ENCODE measurements at regions not wholly inside any gene's neighbourhood (a gene's known extent, or its start where the extent isn't known, plus 50 kb on each side); places are given as distances from the start of the nearest gene placed in this dataset.
"Not testable (repeated sequence)": the region's sequence is repeated elsewhere in the genome, so short reads cannot be mapped to it uniquely, and the experiment has no call there.

- H3K9me3 ChIP-seq (ENCODE audit: low read depth, low read length, poor library complexity, severe bottlenecking); intact Hi-C loops (cut with micrococcal nuclease; ENCODE audit: unreplicated experiment); H3K27me3 ChIP-seq (replicated peaks; ENCODE audit: insufficient read depth, low read depth, low read length, poor library complexity); H3K4me1 ChIP-seq (ENCODE audit: insufficient read depth, low read length, poor library complexity, severe bottlenecking); H3K36me3 ChIP-seq (ENCODE audit: insufficient read depth, low read length, poor library complexity, severe bottlenecking); BruUV-seq (replicated peaks); POLR2A ChIA-PET (ENCODE audit: low non-redundant PET); CTCF ChIA-PET; H3K27ac ChIP-seq (ENCODE audit: low read depth, low read length, poor library complexity, severe bottlenecking): not testable (repeated sequence)
- DNase-seq (ENCODE audit: low spot score) = peak; percentile 67
- H3K4me3 ChIP-seq (ENCODE audit: low read depth, low read length, poor library complexity, severe bottlenecking) = peak overlapping the region; percentile 47
Measured at GRCh38 chr10:46786518-46787320, 124.5 kb upstream of the PTPN20 start.

- BruUV-seq (replicated peaks) = TSS peak; percentile 37
- H3K36me3 ChIP-seq (ENCODE audit: insufficient read depth, low read length, poor library complexity, severe bottlenecking) = no peaks in the 10 kb centered on the region
- H3K27me3 ChIP-seq (replicated peaks; ENCODE audit: insufficient read depth, low read depth, low read length, poor library complexity) = no peaks in the 10 kb centered on the region
- H3K9me3 ChIP-seq (ENCODE audit: low read depth, low read length, poor library complexity, severe bottlenecking) = no peaks in the 10 kb centered on the region
- ChIA-PET POLR2A (ENCODE audit: low non-redundant PET) (no interaction called here), CTCF (no interaction called here)
- H3K4me3 ChIP-seq (ENCODE audit: low read depth, low read length, poor library complexity, severe bottlenecking) = peak overlapping the region; percentile 47
- TF ChIP-seq CTCF (conservative IDR thresholded peaks at IDR 0.05; ENCODE audit: low read depth, low read length) = no peak
- no peak for TF ChIP-seq EZH2 (IDR thresholded peaks at IDR 0.05; ENCODE audit: borderline replicate concordance, low read depth, low read length, poor library complexity, severe bottlenecking)
- intact Hi-C loops (cut with micrococcal nuclease; ENCODE audit: unreplicated experiment) = no loop called here
- no peaks in the 10 kb centered on the region for H3K4me1 ChIP-seq (ENCODE audit: insufficient read depth, low read length, poor library complexity, severe bottlenecking)
- no peak overlapping the region for H3K27ac ChIP-seq (ENCODE audit: low read depth, low read length, poor library complexity, severe bottlenecking)
- peak; percentile 18 for DNase-seq (ENCODE audit: low spot score)
Measured at GRCh38 chr10:46787321-46787615, 124.0 kb upstream of the PTPN20 start.

- H3K36me3 ChIP-seq (ENCODE audit: insufficient read depth, low read length, poor library complexity, severe bottlenecking); BruUV-seq (replicated peaks); intact Hi-C loops (cut with micrococcal nuclease; ENCODE audit: unreplicated experiment); DNase-seq (ENCODE audit: low spot score); H3K9me3 ChIP-seq (ENCODE audit: low read depth, low read length, poor library complexity, severe bottlenecking); H3K4me1 ChIP-seq (ENCODE audit: insufficient read depth, low read length, poor library complexity, severe bottlenecking); H3K27me3 ChIP-seq (replicated peaks; ENCODE audit: insufficient read depth, low read depth, low read length, poor library complexity); CTCF ChIA-PET; H3K27ac ChIP-seq (ENCODE audit: low read depth, low read length, poor library complexity, severe bottlenecking); H3K4me3 ChIP-seq (ENCODE audit: low read depth, low read length, poor library complexity, severe bottlenecking); POLR2A ChIA-PET (ENCODE audit: low non-redundant PET): not testable (repeated sequence)
Measured at GRCh38 chr10:46792657-46793357, 118.4 kb upstream of the PTPN20 start.

GRCh38 chr10:46796351-46796750 lies 114.9 kb upstream of the PTPN20 start:
- DNase-seq (ENCODE audit: low spot score); intact Hi-C loops (cut with micrococcal nuclease; ENCODE audit: unreplicated experiment); H3K9me3 ChIP-seq (ENCODE audit: low read depth, low read length, poor library complexity, severe bottlenecking); BruUV-seq (replicated peaks); CTCF ChIA-PET; H3K4me3 ChIP-seq (ENCODE audit: low read depth, low read length, poor library complexity, severe bottlenecking); H3K27me3 ChIP-seq (replicated peaks; ENCODE audit: insufficient read depth, low read depth, low read length, poor library complexity); H3K4me1 ChIP-seq (ENCODE audit: insufficient read depth, low read length, poor library complexity, severe bottlenecking); H3K27ac ChIP-seq (ENCODE audit: low read depth, low read length, poor library complexity, severe bottlenecking); H3K36me3 ChIP-seq (ENCODE audit: insufficient read depth, low read length, poor library complexity, severe bottlenecking); POLR2A ChIA-PET (ENCODE audit: low non-redundant PET): not testable (repeated sequence)

- not testable (repeated sequence) for BruUV-seq (replicated peaks)
Measured at GRCh38 chr10:46802010-46802409, 109.2 kb upstream of the PTPN20 start.

GRCh38 chr10:46803082-46803481 lies 108.1 kb upstream of the PTPN20 start:
- H3K27ac ChIP-seq (ENCODE audit: low read depth, low read length, poor library complexity, severe bottlenecking); H3K4me1 ChIP-seq (ENCODE audit: insufficient read depth, low read length, poor library complexity, severe bottlenecking); CTCF ChIA-PET; H3K4me3 ChIP-seq (ENCODE audit: low read depth, low read length, poor library complexity, severe bottlenecking); POLR2A ChIA-PET (ENCODE audit: low non-redundant PET); intact Hi-C loops (cut with micrococcal nuclease; ENCODE audit: unreplicated experiment); H3K9me3 ChIP-seq (ENCODE audit: low read depth, low read length, poor library complexity, severe bottlenecking); BruUV-seq (replicated peaks); H3K36me3 ChIP-seq (ENCODE audit: insufficient read depth, low read length, poor library complexity, severe bottlenecking); DNase-seq (ENCODE audit: low spot score); H3K27me3 ChIP-seq (replicated peaks; ENCODE audit: insufficient read depth, low read depth, low read length, poor library complexity): not testable (repeated sequence)

More at GRCh38 chr10:46802010-46802409, 109.2 kb upstream of the PTPN20 start:
- H3K27me3 ChIP-seq (replicated peaks; ENCODE audit: insufficient read depth, low read depth, low read length, poor library complexity); H3K9me3 ChIP-seq (ENCODE audit: low read depth, low read length, poor library complexity, severe bottlenecking); H3K27ac ChIP-seq (ENCODE audit: low read depth, low read length, poor library complexity, severe bottlenecking); H3K36me3 ChIP-seq (ENCODE audit: insufficient read depth, low read length, poor library complexity, severe bottlenecking); DNase-seq (ENCODE audit: low spot score); H3K4me1 ChIP-seq (ENCODE audit: insufficient read depth, low read length, poor library complexity, severe bottlenecking); intact Hi-C loops (cut with micrococcal nuclease; ENCODE audit: unreplicated experiment); POLR2A ChIA-PET (ENCODE audit: low non-redundant PET); CTCF ChIA-PET; H3K4me3 ChIP-seq (ENCODE audit: low read depth, low read length, poor library complexity, severe bottlenecking): not testable (repeated sequence)

- intact Hi-C loops (cut with micrococcal nuclease; ENCODE audit: unreplicated experiment); H3K9me3 ChIP-seq (ENCODE audit: low read depth, low read length, poor library complexity, severe bottlenecking); BruUV-seq (replicated peaks); H3K27ac ChIP-seq (ENCODE audit: low read depth, low read length, poor library complexity, severe bottlenecking); H3K27me3 ChIP-seq (replicated peaks; ENCODE audit: insufficient read depth, low read depth, low read length, poor library complexity); POLR2A ChIA-PET (ENCODE audit: low non-redundant PET); H3K4me3 ChIP-seq (ENCODE audit: low read depth, low read length, poor library complexity, severe bottlenecking); H3K4me1 ChIP-seq (ENCODE audit: insufficient read depth, low read length, poor library complexity, severe bottlenecking); DNase-seq (ENCODE audit: low spot score); CTCF ChIA-PET; H3K36me3 ChIP-seq (ENCODE audit: insufficient read depth, low read length, poor library complexity, severe bottlenecking): not testable (repeated sequence)
Measured at GRCh38 chr10:46810222-46810621, 101.0 kb upstream of the PTPN20 start.
